ENCODE measurements at regions not wholly inside any gene's neighbourhood (a gene's known extent, or its start where the extent isn't known, plus 50 kb on each side); places are given as distances from the start of the nearest gene placed in this dataset.
"Not testable (repeated sequence)": the region's sequence is repeated elsewhere in the genome, so short reads cannot be mapped to it uniquely, and the experiment has no call there.

- no peak for TF ChIP-seq CTCF (IDR thresholded peaks at IDR 0.05)
- no peak overlapping the region for H3K27ac ChIP-seq
Observed at GRCh38 chr7:4525884-4526283, 156.2 kb upstream of the FOXK1 start.

- H3K27ac ChIP-seq: no peak overlapping the region
- TF ChIP-seq ZFX (IDR thresholded peaks at IDR 0.05; ENCODE audit: borderline replicate concordance): no peak
- TF ChIP-seq CTCF (IDR thresholded peaks at IDR 0.05): no peak
Observed at GRCh38 chr7:4527988-4528636, 154.0 kb upstream of the FOXK1 start.

GRCh38 chr7:4531236-4531635 is 150.9 kb upstream of the FOXK1 start:
- TF ChIP-seq ZFX (IDR thresholded peaks at IDR 0.05; ENCODE audit: borderline replicate concordance): no peak
- no peak for TF ChIP-seq CTCF (IDR thresholded peaks at IDR 0.05)
- no peak overlapping the region for H3K27ac ChIP-seq

GRCh38 chr7:4533339-4533738 is 148.8 kb upstream of the FOXK1 start:
- not testable (repeated sequence) for H3K27ac ChIP-seq

GRCh38 chr7:4549681-4550080 is 132.4 kb upstream of the FOXK1 start:
- H3K27ac ChIP-seq: no peak overlapping the region
- TF ChIP-seq CTCF (IDR thresholded peaks at IDR 0.05) (no peak), ZFX (IDR thresholded peaks at IDR 0.05; ENCODE audit: borderline replicate concordance) (no peak)

- no peak overlapping the region for H3K27ac ChIP-seq
- no peak for TF ChIP-seq CTCF (IDR thresholded peaks at IDR 0.05)
Observed at GRCh38 chr7:4550117-4550516, 132.0 kb upstream of the FOXK1 start.

GRCh38 chr7:4552985-4553384 is 129.1 kb upstream of the FOXK1 start:
- TF ChIP-seq CTCF (IDR thresholded peaks at IDR 0.05): no peak
- H3K27ac ChIP-seq: no peak overlapping the region

Measured in 22Rv1 (cell line).